HG02970 (cell line): ENCODE measurements at regions not wholly inside any gene's neighbourhood (a gene's known extent, or its start where the extent isn't known, plus 50 kb on each side); places are given as distances from the start of the nearest gene placed in this dataset.
"Not testable (repeated sequence)": the region's sequence is repeated elsewhere in the genome, so short reads cannot be mapped to it uniquely, and the experiment has no call there.

Experiments
- ATAC-seq: cut with Tn5 transposase; IDR thresholded peaks from one replicate; pipeline ENCODE4 v1.9.1; 2021; ENCODE audit warnings: mild to moderate bottlenecking, moderate library complexity, moderate number of reproducible peaks; ENCODE audit not compliant: unreplicated experiment, low FRiP score

DNA sequence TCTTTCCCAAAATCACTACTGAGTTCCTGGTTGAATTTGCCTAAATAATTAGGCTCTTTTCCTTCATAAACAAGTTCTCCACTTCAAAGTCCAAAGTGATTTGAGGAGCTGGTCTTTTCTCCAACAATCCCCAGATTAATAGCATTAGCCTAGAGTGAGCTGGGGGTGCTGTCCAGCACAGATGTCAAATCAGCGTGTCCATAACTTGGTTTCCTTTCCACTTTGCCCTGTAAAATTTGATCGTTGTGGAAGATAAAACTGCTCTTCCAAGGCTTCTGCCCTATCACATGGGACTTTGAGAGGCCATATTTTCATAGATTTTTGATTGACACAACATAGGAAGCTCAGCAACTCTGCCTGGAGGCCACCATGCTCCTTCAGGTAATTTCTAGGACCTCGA, 134.7 kb upstream of the RORB start:
- no peak for ATAC-seq

DNA sequence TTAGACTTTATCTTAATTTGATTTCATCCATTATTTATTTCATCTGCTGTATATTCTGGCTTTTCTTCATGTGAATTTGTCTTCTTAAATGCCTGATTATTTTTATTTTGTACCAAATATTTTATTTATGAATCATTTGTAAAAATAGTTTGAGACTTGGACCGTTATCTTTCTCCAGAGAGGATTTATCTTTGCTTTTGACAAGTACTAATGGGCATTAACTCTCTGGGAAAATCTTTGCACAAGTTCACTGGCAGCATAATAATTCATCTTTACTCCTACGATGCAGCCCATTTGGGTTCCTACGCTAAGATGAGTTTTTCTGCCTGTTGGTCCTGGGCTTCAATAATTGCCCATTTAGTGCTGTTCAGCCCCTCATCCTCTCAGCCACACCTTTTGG, 131.0 kb upstream of the RORB start:
- ATAC-seq = no peak

DNA sequence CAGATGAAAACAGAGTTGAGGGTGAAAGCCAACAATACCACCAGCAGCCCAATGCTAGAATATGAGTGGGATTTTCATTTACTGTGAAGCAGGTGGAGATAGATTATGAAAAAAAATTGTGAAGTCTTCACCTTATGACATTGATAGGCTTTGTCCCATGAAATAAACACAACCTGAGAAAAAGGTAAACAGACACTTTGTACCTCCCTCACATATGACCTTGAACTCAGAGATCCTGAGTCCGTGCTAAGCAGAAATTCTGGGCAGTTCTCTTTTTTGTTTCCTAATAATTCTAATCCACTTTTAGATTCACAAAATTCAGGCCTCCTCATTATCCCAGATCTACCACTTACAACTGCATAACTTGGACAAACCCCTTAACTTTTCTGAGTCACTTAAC, 127.3 kb upstream of the RORB start:
- no peak for ATAC-seq

DNA sequence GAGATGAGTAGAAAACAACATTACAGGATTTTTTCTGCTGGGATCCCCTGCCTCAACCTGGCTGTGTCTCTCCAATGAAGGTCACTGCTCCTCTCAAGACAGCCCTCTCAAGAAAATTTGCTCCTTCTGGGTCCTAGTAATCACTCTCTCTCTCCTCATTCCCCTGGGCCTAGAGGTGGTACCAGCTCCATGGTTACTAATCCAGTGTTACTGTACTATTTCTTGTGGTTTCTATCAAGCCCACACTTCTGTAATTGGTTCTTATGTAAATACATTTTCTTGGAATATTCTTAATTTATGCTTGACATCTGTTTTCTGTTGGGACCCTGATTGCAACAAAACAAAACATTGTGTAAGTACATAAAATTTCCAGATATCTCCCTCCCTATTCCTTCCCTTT, 123.8 kb upstream of the RORB start:
- no peak for ATAC-seq

DNA sequence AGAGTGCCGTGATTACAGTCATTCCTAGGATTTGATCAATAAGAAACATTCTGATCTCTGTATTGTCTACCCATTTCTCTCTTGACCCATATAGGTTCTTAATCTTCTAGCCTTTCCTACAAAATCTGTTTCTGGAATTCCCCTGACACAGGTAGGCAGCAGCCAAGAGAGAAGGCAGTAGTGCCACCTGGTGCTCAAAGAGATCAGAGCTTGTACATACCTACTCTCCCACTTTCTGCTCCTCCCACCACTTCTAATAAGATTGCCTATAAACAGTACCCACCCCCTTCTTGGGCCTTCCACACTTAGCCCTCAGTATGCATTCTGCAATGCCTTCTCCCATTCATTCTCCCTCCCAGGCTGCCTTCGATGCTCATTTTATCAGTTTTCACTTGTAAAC, 117.4 kb upstream of the RORB start:
- ATAC-seq = peak; percentile 57

DNA sequence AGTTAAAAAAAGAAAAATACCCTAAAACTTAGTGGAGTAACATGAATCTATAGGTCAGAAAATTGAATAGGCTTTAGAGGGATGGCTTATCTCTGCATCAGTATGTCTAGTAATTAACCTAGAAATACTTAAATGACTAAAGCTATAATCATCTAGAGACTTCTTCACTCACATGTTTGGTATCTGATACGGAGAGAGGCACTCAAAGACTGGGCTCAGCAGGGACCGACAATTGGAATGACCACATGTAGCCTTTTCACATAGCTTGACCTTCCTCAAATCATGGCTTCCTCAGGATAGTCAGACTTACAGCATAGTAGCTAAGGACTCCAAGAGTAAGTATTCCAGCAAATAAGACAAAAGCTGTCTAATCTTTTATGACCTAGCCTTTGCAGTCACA, 105.3 kb upstream of the RORB start:
- no peak for ATAC-seq

DNA sequence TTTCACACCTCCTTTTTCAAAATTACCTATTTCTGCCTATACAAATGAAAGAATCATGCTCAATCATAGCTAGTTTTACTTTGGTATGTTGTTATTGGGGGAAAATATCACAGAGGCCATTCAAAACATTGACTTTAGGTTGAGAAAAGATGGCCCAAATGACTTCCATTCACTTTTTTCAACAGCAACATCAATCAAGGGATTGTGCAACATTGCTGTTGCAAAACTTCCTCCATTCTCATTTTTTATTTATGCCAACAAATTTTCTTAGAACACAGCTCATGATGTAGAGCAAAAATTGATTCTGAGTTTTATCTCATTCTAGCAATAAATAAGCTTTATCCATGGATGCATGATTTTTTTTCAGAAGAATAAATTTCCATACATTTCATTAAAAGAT, 93.6 kb upstream of the RORB start:
- ATAC-seq = no peak

DNA sequence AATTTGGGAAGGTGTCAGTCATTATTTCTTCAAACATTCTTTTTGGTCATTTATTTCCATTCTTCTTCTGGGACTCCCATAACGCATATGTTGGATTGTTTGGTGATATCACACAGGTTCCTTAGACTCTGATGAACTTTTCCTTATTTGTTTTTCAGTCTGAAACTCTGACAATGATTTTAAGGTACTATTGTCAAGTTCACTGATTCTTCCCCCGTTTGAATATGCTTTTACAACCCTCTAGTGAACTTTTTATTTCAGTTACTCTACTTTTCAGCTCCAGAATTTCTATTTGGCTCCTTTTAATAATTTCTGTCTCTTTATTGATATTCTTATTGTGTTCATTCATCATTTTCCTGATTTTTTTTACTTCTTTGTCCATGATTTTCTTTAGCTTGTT, 92.5 kb upstream of the RORB start:
- ATAC-seq = no peak

DNA sequence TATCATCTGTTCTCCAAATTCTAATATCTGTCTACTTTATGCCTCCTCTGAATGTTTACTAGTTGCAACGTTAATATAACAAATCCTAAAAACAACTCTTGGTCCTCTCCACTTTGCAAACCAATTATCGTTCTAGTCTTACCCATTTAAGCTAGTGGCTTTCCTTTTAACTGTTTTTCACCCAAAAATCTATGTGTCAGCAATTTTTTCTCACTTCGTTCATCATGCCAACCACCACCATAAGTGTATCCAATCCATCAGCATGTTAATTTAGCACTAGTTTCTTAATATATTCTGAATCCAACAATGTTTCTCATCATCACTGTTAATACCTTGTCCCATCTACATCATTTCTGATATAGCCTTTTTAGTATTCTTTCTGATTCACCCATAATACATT, 90.0 kb upstream of the RORB start:
- no peak for ATAC-seq

DNA sequence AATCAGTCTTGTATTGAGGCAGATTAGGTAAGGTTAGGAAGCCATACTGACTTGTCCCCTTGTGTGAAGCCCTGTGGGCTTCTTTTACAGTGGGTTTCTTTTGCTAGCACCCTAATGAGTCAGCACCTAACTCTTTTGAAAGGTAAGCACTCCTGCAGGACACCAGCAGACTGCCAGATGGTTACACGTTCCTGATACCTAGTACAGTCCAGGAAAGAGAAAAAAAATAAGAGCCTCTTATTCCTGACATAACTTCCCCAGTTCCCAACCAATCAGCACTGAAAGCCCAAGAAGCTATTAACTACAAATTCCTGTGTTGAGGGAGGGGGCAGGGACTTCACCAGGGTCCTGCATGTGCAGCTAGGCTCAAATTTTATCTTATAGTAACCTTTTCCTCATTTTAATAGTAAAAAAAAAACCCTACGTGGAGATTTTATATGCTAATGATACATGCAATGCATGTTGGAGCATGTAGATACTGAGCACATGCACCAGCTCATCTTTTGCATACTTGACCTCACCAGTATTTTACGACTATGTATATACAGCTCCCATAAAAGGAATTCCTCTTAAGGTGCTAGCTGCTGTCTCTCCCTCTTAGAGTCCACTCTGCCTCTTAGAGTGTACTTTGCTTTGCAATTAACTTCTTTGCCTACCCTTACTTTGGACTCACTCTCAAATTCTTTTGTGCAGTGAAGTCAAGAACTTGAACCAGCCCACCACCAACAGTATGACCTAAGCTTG, 84.7 kb upstream of the RORB start:
- ATAC-seq = no peak

DNA sequence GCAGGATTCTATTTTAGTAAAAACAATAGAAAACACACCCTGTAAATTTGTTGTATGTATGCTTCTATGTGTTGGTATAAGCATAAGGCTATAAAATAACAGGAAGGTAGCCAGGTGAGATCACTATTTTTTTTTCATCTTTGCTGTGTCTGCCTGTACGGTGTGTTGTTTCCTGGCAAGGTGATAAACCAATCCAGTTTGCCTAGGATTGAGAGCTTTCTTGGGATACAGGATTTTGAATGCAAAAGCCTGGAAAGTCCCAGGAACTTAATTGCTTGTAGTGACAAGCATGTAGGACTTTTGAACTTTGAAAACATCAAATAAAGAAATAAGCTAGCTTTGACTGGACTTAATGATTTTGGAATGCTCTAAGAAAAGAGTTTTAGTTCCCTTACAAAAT, 83.3 kb upstream of the RORB start:
- ATAC-seq = no peak

DNA sequence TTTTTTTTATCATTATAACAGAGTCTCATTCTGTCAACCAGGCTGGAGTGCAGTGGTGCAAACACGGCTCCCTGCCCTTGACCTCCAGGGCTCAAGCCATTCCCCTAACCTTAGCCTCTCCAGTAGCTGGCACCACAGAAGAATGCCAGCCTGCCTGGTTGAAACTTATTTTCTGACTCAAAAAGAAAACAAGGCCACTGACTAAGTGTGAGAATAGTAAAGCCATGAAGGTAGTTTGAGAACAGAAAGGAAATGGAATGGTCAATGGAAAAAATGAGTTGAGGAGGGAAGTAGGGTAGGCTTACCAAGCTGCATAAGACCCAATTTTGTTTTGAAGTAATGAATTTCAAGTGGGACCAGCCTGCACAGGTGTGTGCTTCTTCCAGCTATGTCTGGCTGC, 82.8 kb upstream of the RORB start:
- no peak for ATAC-seq

DNA sequence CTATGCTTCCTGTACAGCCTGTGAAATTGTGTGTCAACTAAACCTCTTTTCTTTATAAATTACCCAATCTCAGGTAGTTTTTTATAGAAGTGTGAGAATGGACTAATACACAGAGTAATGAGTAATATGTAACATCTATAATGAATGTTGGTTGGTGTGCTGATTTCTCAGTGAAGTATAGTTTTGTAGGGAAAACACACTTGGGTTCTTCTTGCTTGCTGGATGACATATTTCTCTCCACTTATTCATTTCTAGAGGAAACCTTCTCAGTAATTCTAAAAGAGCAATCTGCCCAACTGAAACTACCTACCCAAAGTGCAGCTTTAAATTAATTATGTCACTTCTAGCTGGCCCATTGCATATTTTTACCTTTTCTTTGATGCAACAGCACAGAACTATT, 81.1 kb upstream of the RORB start:
- no peak for ATAC-seq

DNA sequence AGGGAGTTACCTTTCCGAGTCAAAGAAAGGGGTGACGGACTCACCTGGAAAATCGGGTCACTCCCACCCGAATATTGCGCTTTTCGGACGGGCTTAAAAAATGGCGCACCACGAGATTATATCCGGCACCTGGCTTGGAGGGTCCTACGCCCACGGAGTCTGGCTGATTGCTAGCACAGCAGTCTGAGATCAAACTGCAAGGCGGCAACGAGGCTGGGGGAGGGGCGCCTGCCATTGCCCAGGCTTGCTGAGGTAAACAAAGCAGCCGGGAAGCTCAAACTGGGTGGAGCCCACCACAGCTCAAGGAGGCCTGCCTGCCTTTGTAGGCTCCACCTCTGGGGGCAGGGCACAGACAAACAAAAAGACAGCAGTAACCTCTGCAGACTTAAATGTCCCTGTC, 72.6 kb upstream of the RORB start:
- ATAC-seq = not testable (repeated sequence)

DNA sequence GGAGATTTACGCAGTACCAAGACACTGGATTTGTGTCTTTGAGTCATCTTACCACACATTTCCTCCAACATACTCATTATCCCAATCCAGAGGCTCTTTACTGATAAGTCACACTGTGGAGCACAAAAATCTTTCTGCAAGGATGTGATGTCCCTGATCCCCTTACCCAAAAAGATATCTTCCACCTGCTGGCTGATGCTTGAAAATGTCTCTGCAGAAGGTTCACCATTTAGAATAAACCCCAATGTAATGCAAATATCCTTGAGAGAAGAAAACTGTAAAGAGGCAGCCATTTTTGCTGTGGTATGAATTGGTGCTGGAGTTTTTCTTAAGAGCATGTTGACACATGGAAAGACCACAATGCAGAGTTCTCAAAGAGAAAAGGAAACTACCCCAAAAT, 65.7 kb upstream of the RORB start:
- ATAC-seq = no peak

DNA sequence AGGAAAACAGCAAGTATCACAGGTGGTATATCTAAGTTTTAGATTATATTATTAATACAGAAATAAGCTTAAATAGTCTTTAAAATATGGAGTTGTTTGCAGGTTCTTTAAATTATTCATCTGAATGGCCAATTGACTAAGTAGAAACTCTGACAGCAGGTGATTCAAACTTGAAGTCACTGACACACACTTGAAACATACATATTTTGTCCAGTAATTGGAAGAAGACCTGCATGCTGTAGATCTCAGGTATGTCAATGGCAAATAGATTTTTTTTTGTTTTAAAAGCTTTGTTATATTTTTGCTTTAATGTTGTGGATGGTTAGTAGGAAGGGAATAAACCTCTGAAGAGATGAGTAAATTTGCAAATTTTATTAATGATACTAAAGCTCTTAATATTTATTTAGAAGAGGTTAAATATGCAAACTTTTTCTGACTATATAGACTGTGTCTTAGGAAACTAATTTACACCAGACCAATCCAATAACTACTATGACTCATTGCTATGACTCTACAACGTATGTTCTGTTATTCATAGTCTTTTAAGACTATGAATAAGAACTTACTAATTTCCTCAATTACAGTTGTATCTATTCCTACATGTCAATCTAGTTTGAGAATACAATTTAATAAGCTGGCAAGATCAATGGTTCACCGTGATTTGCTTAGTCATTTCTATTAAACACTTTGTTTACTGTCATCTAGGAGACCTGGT, 53.9 kb upstream of the RORB start:
- ATAC-seq = no peak

DNA sequence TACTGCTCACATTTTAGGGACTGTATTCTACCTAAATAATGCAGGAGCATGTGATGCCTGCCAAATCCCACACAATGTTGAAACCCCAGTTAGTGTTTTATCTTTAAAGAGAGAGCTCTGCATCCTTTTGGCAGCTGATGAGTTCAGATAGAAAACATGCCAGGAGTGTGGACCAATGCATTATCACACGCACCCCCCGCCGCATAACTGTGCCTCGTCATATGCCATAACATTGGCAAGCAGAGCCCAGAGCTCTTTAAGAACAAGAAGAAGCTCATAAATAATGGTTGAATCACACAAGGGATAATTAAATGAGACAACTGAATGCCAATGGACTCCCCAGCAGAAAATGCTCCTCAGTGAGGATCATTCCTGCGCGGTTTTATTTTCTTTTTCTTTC, 52.8 kb upstream of the RORB start:
- no peak for ATAC-seq
